ENCODE measurements at regions not wholly inside any gene's neighbourhood (a gene's known extent, or its start where the extent isn't known, plus 50 kb on each side); places are given as distances from the start of the nearest gene placed in this dataset.

GRCh38 chr7:1290026-1290678 lies 57.5 kb downstream of the UNCX start:
- H3K27me3 ChIP-seq (ENCODE audit: low read depth) = peaks cover 77% of the 10 kb centered on the region
- peak; percentile 45 for DNase-seq

GRCh38 chr7:1290679-1291356 lies 58.1 kb downstream of the UNCX start:
- intact Hi-C loops (cut with DNase I) = no loop called here
- no peak for ATAC-seq
- H3K36me3 ChIP-seq = no peaks in the 10 kb centered on the region
- peaks cover 75% of the 10 kb centered on the region for H3K27me3 ChIP-seq (ENCODE audit: low read depth)
- DNase-seq = peak; percentile 35
- H3K27ac ChIP-seq = no peak overlapping the region
- peaks cover 9% of the 10 kb centered on the region for H3K4me1 ChIP-seq
- no peak for TF ChIP-seq CTCF (IDR thresholded peaks at IDR 0.05)
- H3K4me3 ChIP-seq = peak overlapping the region; percentile 45
- no peaks in the 10 kb centered on the region for H3K9me3 ChIP-seq

More at GRCh38 chr7:1290026-1290678, 57.5 kb downstream of the UNCX start:
- intact Hi-C loops (cut with DNase I) = no loop called here
- Histone ChIP-seq H3K36me3 (no peaks in the 10 kb centered on the region), H3K4me3 (peak overlapping the region; percentile 45), H3K9me3 (no peaks in the 10 kb centered on the region), H3K4me1 (peaks cover 9% of the 10 kb centered on the region), H3K27ac (no peak overlapping the region)
- TF ChIP-seq CTCF (IDR thresholded peaks at IDR 0.05) = no peak
- peak in 1 of 2 donors; percentile 40 for ATAC-seq

GRCh38 chr7:1291357-1291689 lies 58.7 kb downstream of the UNCX start:
- H3K27ac ChIP-seq = no peak overlapping the region
- no peaks in the 10 kb centered on the region for H3K9me3 ChIP-seq
- ATAC-seq (no peak), DNase-seq (peak; percentile 30)
- peaks cover 80% of the 10 kb centered on the region for H3K27me3 ChIP-seq (ENCODE audit: low read depth)
- peaks cover 9% of the 10 kb centered on the region for H3K4me1 ChIP-seq
- H3K4me3 ChIP-seq = no peak overlapping the region
- no peaks in the 10 kb centered on the region for H3K36me3 ChIP-seq
- intact Hi-C loops (cut with DNase I) = no loop called here
- no peak for TF ChIP-seq CTCF (IDR thresholded peaks at IDR 0.05)

- peaks cover 82% of the 10 kb centered on the region for H3K27me3 ChIP-seq (ENCODE audit: low read depth)
- H3K9me3 ChIP-seq = no peaks in the 10 kb centered on the region
- H3K4me3 ChIP-seq = no peak overlapping the region
- peaks cover 9% of the 10 kb centered on the region for H3K4me1 ChIP-seq
- DNase-seq (peak; percentile 35), ATAC-seq (no peak)
- H3K27ac ChIP-seq = no peak overlapping the region
- H3K36me3 ChIP-seq = no peaks in the 10 kb centered on the region
- TF ChIP-seq CTCF (IDR thresholded peaks at IDR 0.05) = no peak
- intact Hi-C loops (cut with DNase I) = no loop called here
These were observed 59.4 kb downstream of the UNCX start for GRCh38 chr7:1291845-1292765.

- Histone ChIP-seq H3K27ac (no peak overlapping the region), H3K27me3 (ENCODE audit: low read depth) (peaks cover 88% of the 10 kb centered on the region), H3K9me3 (no peaks in the 10 kb centered on the region), H3K4me1 (peaks cover 9% of the 10 kb centered on the region), H3K36me3 (no peaks in the 10 kb centered on the region), H3K4me3 (no peak overlapping the region)
- no peak for TF ChIP-seq CTCF (IDR thresholded peaks at IDR 0.05)
- DNase-seq (peak; percentile 36), ATAC-seq (no peak)
- intact Hi-C loops (cut with DNase I) = no loop called here
These were observed 60.5 kb downstream of the UNCX start for GRCh38 chr7:1292972-1293830.

All from lower lobe of right lung (tissue), 2 donors.